ENCODE measurements at regions not wholly inside any gene's neighbourhood (a gene's known extent, or its start where the extent isn't known, plus 50 kb on each side); places are given as distances from the start of the nearest gene placed in this dataset.
"Not testable (repeated sequence)": the region's sequence is repeated elsewhere in the genome, so short reads cannot be mapped to it uniquely, and the experiment has no call there.

- no peak for DNase-seq (ENCODE audit: low spot score)
These were observed 211.9 kb downstream of the FGF9 start for GRCh38 chr13:21882766-21883165.

- no peak for DNase-seq (ENCODE audit: low spot score)
These were observed 212.8 kb downstream of the FGF9 start for GRCh38 chr13:21883713-21884112.

GRCh38 chr13:21884299-21884909 lies 213.5 kb downstream of the FGF9 start:
- no peak for DNase-seq (ENCODE audit: low spot score)

GRCh38 chr13:21884965-21885567 lies 214.2 kb downstream of the FGF9 start:
- DNase-seq (ENCODE audit: low spot score) = no peak

GRCh38 chr13:21885714-21886224 lies 214.9 kb downstream of the FGF9 start:
- DNase-seq (ENCODE audit: low spot score) = no peak

GRCh38 chr13:21889651-21890050 lies 218.8 kb downstream of the FGF9 start:
- DNase-seq (ENCODE audit: low spot score) = no peak

GRCh38 chr13:21890220-21890619 lies 219.3 kb downstream of the FGF9 start:
- not testable (repeated sequence) for DNase-seq (ENCODE audit: low spot score)

- DNase-seq (ENCODE audit: low spot score) = no peak
These were observed 223.2 kb downstream of the FGF9 start for GRCh38 chr13:21894091-21894490.

- no peak for DNase-seq (ENCODE audit: low spot score)
These were observed 224.1 kb downstream of the FGF9 start for GRCh38 chr13:21894703-21895699.

GRCh38 chr13:21895779-21896178 lies 224.9 kb downstream of the FGF9 start:
- no peak for DNase-seq (ENCODE audit: low spot score)

- no peak for DNase-seq (ENCODE audit: low spot score)
These were observed 226.3 kb downstream of the FGF9 start for GRCh38 chr13:21897161-21897560.

GRCh38 chr13:21898459-21898858 lies 227.6 kb downstream of the FGF9 start:
- DNase-seq (ENCODE audit: low spot score) = no peak

GRCh38 chr13:21898945-21899344 lies 228.1 kb downstream of the FGF9 start:
- no peak for DNase-seq (ENCODE audit: low spot score)

- no peak for DNase-seq (ENCODE audit: low spot score)
These were observed 230.5 kb downstream of the FGF9 start for GRCh38 chr13:21901336-21901735.

GRCh38 chr13:21901811-21902708 lies 231.2 kb downstream of the FGF9 start:
- no peak for DNase-seq (ENCODE audit: low spot score)

GRCh38 chr13:21902709-21903098 lies 231.8 kb downstream of the FGF9 start:
- no peak for DNase-seq (ENCODE audit: low spot score)

GRCh38 chr13:21905486-21905885 lies 234.6 kb downstream of the FGF9 start:
- DNase-seq (ENCODE audit: low spot score) = no peak

GRCh38 chr13:21909331-21909730 lies 238.5 kb downstream of the FGF9 start:
- no peak for DNase-seq (ENCODE audit: low spot score)

GRCh38 chr13:21910546-21910945 lies 239.7 kb downstream of the FGF9 start:
- no peak for DNase-seq (ENCODE audit: low spot score)

- DNase-seq (ENCODE audit: low spot score) = no peak
These were observed 240.9 kb downstream of the FGF9 start for GRCh38 chr13:21911646-21912298.

- no peak for DNase-seq (ENCODE audit: low spot score)
These were observed 242.1 kb downstream of the FGF9 start for GRCh38 chr13:21913010-21913409.
